ENCODE measurements at regions not wholly inside any gene's neighbourhood (a gene's known extent, or its start where the extent isn't known, plus 50 kb on each side); places are given as distances from the start of the nearest gene placed in this dataset.

GRCh38 chr12:46907791-46908190, 82.0 kb upstream of the SLC38A4 start:
- no peak for TF ChIP-seq EP300 (IDR thresholded peaks at IDR 0.05; ENCODE audit: low read depth)
- TF ChIP-seq CTCF (IDR thresholded peaks at IDR 0.05), result no peak
- no peak for TF ChIP-seq POLR2A (IDR thresholded peaks at IDR 0.05)

Measured in transverse colon (tissue), 3 donors.